ENCODE measurements at regions not wholly inside any gene's neighbourhood (a gene's known extent, or its start where the extent isn't known, plus 50 kb on each side); places are given as distances from the start of the nearest gene placed in this dataset.

DNA sequence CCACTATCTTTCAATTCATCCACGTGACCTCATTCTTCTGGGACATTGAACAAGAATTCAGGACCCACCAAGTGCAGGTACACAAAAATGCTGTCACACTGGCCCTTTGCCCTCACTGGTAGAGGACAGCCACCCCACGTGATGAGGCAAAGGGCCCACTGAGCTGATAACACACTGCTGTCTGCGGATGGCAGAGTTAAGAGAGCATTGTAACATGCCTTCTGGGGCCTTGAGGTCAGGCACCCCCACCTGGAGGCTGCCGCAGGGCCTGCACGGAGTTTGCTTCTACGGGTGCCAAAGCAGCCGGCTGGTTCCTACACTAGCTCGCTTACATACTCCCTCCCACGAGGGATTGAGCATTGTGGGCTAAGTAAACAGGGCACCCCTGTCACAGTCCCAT is 101.0 kb downstream of the LRIG3 start:
- DNase-seq (ENCODE audit: unreplicated experiment), result no peak
- H3K27me3 Mint-ChIP-seq (ENCODE audit: insufficient read depth, unreplicated experiment), result no peaks in the 10 kb centered on the region
- ChIA-PET CTCF (interaction anchor here (0.6 to 1.3 kb wide), 2 partner anchors 17 to 1653 kb away, joined by 3 to 4 read pairs; no protein-coding TSS in a partner anchor), POLR2A (no interaction called here)
- H3K9me3 Mint-ChIP-seq (ENCODE audit: unreplicated experiment), result peaks cover 5% of the 10 kb centered on the region
- TF ChIP-seq, protein P1, sequence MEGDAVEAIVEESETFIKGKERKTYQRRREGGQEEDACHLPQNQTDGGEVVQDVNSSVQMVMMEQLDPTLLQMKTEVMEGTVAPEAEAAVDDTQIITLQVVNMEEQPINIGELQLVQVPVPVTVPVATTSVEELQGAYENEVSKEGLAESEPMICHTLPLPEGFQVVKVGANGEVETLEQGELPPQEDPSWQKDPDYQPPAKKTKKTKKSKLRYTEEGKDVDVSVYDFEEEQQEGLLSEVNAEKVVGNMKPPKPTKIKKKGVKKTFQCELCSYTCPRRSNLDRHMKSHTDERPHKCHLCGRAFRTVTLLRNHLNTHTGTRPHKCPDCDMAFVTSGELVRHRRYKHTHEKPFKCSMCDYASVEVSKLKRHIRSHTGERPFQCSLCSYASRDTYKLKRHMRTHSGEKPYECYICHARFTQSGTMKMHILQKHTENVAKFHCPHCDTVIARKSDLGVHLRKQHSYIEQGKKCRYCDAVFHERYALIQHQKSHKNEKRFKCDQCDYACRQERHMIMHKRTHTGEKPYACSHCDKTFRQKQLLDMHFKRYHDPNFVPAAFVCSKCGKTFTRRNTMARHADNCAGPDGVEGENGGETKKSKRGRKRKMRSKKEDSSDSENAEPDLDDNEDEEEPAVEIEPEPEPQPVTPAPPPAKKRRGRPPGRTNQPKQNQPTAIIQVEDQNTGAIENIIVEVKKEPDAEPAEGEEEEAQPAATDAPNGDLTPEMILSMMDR (IDR thresholded peaks at IDR 0.05; ENCODE audit: unreplicated experiment), result no peak
- no peaks in the 10 kb centered on the region for H3K4me1 Mint-ChIP-seq (ENCODE audit: insufficient read depth, unreplicated experiment)
- H3K36me3 Mint-ChIP-seq (ENCODE audit: insufficient read depth, unreplicated experiment), result peaks cover 6% of the 10 kb centered on the region
- H3K27ac Mint-ChIP-seq (ENCODE audit: low read depth, unreplicated experiment), result no peak overlapping the region
- BruUV-seq (replicated peaks), result no TSS peak
- no peak overlapping the region for H3K4me3 Mint-ChIP-seq (ENCODE audit: unreplicated experiment)
- intact Hi-C loops (cut with micrococcal nuclease), result no loop called here

DNA sequence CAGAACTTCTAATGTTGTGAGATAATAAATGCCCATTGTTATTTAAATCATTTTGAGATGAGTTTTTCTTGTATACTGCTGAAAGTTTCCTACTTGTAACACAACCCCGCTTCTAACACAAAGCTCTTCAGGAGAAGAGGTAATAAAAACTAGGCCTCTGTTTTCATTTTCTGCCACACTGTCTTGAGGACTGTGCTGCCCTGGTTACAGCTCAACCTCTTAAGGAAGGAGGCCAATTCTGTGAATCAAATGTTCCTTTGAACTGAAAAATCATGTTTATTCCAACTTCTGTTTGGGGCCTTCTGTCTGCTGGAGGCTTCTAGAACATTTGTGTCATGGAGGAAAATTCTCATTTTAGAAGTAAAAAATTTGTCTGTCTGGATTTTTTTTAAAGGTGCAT is 100.3 kb downstream of the LRIG3 start:
- TF ChIP-seq, protein P1 (IDR thresholded peaks at IDR 0.05; ENCODE audit: unreplicated experiment), result no peak
- Mint-ChIP-seq H3K4me3 (ENCODE audit: unreplicated experiment) (no peak overlapping the region), H3K9me3 (ENCODE audit: unreplicated experiment) (peaks cover 5% of the 10 kb centered on the region), H3K27ac (ENCODE audit: low read depth, unreplicated experiment) (no peak overlapping the region), H3K4me1 (ENCODE audit: insufficient read depth, unreplicated experiment) (no peaks in the 10 kb centered on the region), H3K27me3 (ENCODE audit: insufficient read depth, unreplicated experiment) (no peaks in the 10 kb centered on the region), H3K36me3 (ENCODE audit: insufficient read depth, unreplicated experiment) (peaks cover 6% of the 10 kb centered on the region)
- intact Hi-C loops (cut with micrococcal nuclease), result no loop called here
- ChIA-PET POLR2A (interaction anchor here (0.5 kb wide), 1 partner anchor 98 kb away, joined by 3 read pairs; no protein-coding TSS in a partner anchor), CTCF (interaction anchor here (0.6 to 1.3 kb wide), 2 partner anchors 18 to 280 kb away, joined by 3 to 4 read pairs; no protein-coding TSS in a partner anchor)
- DNase-seq (ENCODE audit: unreplicated experiment), result no peak
- BruUV-seq (replicated peaks), result no TSS peak

All from MCF 10A (cell line).